ENCODE measurements at regions not wholly inside any gene's neighbourhood (a gene's known extent, or its start where the extent isn't known, plus 50 kb on each side); places are given as distances from the start of the nearest gene placed in this dataset.

DNA sequence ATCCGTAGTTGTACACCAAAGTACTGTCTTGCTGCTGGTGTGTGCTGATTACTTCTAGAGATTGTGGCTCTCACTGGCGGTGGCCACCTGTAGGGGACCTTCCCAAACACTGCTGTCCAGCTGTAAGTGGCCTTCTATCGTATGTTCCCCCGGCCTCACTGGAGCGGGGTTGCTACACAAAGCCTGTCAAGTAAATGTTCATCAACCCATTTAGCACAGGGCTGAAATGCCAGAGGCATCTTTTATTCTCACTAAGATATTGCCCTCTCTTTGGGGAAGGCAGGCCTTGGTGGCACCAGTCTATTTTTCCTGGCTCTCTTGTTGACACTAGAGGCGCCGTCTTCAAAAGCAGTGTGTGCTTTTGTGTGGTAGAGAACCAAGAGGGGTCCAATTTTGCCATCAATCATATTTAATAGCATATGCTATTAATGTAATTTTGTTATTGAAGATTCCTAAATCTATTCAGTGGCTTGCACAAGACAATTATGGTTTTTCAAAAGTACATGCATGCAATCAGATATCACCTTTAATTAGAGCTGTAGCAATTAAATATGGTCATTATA is 514.4 kb upstream of the SALL1 start:
- TF ChIP-seq, protein P1, sequence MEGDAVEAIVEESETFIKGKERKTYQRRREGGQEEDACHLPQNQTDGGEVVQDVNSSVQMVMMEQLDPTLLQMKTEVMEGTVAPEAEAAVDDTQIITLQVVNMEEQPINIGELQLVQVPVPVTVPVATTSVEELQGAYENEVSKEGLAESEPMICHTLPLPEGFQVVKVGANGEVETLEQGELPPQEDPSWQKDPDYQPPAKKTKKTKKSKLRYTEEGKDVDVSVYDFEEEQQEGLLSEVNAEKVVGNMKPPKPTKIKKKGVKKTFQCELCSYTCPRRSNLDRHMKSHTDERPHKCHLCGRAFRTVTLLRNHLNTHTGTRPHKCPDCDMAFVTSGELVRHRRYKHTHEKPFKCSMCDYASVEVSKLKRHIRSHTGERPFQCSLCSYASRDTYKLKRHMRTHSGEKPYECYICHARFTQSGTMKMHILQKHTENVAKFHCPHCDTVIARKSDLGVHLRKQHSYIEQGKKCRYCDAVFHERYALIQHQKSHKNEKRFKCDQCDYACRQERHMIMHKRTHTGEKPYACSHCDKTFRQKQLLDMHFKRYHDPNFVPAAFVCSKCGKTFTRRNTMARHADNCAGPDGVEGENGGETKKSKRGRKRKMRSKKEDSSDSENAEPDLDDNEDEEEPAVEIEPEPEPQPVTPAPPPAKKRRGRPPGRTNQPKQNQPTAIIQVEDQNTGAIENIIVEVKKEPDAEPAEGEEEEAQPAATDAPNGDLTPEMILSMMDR (IDR thresholded peaks at IDR 0.05) = no peak
- DNase-seq (ENCODE audit: low spot score) (no peak), ATAC-seq (ENCODE audit: low FRiP score) (no peak)

DNA sequence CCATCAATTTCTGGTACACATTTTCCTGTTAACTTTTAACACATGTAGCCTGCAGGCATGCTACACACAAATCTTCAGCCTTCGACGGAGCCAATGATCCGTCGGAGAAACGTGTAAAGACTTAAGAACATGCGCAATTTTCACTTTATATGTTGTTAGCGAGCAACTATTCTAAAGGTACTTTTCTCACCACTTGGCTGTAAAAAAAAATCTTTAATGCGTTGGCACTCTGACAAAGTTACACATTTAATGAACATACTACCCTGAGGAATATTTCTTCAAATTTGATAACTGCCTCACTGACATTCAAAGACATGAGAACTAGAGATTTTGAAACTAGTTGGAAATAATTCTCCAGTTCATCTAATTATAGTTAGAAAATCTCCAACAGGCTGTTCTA is 507.5 kb upstream of the SALL1 start:
- no peak for DNase-seq (ENCODE audit: low spot score)
- TF ChIP-seq, protein P1 (IDR thresholded peaks at IDR 0.05) = no peak
- no peak for ATAC-seq (ENCODE audit: low FRiP score)

DNA sequence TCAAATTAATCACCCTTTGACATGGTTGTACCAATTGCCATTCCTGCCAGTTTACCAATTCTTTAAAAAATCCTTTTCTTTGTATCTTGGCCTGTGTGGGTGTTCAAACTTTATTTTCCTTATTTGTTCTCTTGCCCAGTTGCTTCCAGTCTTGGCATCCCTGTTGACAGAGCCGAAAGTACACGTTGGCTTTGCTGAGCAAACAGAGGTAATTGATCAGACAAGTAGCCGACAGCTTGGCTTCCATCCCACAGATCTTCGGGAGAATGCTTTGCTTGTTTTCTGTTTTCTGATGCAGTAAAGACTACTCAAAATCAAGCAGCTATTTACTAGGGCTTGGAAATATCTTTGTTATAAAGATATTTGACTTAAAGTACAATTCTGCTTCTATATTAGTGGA is 506.8 kb upstream of the SALL1 start:
- no peak for DNase-seq (ENCODE audit: low spot score)
- ATAC-seq (ENCODE audit: low FRiP score) = no peak
- TF ChIP-seq, protein P1 (IDR thresholded peaks at IDR 0.05) = no peak

DNA sequence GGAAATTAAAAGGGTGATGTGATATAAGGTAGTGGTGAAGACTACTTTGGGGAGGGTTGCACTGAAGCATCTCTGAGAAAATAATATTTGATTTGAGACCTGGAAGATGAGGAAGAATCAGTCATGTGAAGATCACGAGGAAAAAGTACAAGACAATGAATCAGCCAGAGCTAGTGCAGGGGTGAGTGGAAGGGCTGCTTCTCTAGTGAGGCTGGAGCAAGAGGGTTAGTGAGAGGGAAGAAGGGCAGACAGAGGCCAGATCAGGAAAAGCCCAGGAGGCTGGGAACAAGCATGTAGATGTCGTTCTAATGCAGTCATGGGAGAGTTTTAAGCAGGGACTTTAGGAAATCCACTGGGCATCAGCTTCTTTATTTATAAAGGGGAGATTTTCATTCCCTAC is 504.2 kb upstream of the SALL1 start:
- ATAC-seq (ENCODE audit: low FRiP score) = no peak
- DNase-seq (ENCODE audit: low spot score) = no peak
- TF ChIP-seq, protein P1 (IDR thresholded peaks at IDR 0.05) = no peak

DNA sequence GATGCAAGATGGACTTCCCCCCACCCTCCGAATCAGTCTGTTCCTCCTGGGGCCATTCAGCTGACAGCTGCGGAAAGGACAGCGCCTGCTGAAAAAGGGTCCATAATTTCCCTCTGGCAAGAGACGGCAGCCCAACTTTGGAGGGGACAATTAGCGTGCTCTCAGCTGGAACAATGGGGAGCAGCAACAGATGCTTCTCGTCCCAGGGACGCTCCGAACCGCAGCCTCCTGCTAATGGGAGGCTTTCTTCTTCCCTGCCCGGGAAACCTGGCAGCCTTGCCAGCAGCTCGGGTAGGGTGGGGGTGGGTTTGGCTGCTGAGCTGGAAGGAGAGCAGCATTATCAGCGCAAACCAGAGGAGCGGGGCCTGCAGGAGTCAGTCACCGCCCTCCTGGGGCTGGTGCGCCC is 500.0 kb upstream of the SALL1 start:
- ATAC-seq (ENCODE audit: low FRiP score) (no peak), DNase-seq (ENCODE audit: low spot score) (no peak)
- TF ChIP-seq, protein P1 (IDR thresholded peaks at IDR 0.05) = no peak

DNA sequence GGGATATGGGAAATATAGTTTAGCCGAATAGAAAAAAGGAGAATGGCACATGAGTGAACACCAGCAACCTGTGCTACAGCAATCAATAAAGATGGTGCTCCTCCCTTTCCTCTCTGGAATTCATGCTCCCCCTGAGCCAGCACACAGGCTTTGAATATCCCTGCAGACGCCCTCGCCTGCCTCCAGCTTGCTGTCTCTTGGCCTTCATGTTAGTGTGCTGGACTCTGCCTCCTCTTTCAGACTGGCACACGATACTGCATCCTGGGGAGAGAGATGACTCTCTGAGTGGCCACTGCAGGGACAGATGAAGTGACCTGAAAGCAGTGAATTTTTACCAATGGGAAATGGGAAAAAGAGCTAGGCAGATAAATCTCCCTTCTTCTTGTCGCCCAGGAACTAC is 498.6 kb upstream of the SALL1 start:
- TF ChIP-seq, protein P1 (IDR thresholded peaks at IDR 0.05) = no peak
- no peak for ATAC-seq (ENCODE audit: low FRiP score)

DNA sequence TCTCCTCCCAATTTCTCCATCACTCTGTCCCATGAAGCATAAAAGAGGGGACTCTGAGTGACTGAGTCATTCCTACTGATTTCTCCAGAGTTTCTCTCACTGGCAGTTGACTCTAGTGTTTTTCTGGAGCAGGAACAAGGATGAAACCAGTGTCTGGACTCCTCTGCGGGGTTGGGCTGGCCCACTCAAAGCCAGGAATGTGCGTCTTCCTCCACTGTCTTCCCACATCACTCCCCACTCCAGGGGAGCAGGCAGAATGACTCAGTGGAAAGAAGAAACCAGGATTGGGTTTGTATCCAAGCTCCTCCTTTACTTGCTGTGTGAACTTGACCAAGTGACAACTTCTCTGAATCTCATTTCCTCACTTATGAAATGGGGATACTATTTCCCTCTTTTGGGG is 497.5 kb upstream of the SALL1 start:
- TF ChIP-seq, protein P1 (IDR thresholded peaks at IDR 0.05) = no peak
- no peak for ATAC-seq (ENCODE audit: low FRiP score)

More for the DNA sequence above, 498.6 kb upstream of the SALL1 start:
- no peak for DNase-seq (ENCODE audit: low spot score)

More for the DNA sequence above, 497.5 kb upstream of the SALL1 start:
- DNase-seq (ENCODE audit: low spot score) = no peak

Measured in omental fat pad (tissue), 3 donors.